WTC11 (cell line): ENCODE measurements at regions not wholly inside any gene's neighbourhood (a gene's known extent, or its start where the extent isn't known, plus 50 kb on each side); places are given as distances from the start of the nearest gene placed in this dataset.

Experiments used
- ESRRA ChIP-seq: sonication (generic); formaldehyde crosslinking; IDR thresholded peaks from 2 replicates; pipeline ENCODE4 v1.8.1; 2022; ENCODE audit warnings: mild to moderate bottlenecking, missing genetic modification reagents, borderline replicate concordance
- GABPB1 ChIP-seq: sonication (generic); formaldehyde crosslinking; IDR thresholded peaks from 2 replicates; pipeline ENCODE4 v1.8.1; 2023; ENCODE audit warnings: mild to moderate bottlenecking, missing genetic modification reagents
- JUN ChIP-seq: sonication (generic); formaldehyde crosslinking; IDR thresholded peaks from 2 replicates; pipeline ENCODE4 v1.8.0; 2023; ENCODE audit warnings: mild to moderate bottlenecking, missing genetic modification reagents
- NFE2L1 ChIP-seq: sonication (generic); formaldehyde crosslinking; IDR thresholded peaks from 2 replicates; pipeline ENCODE4 v1.8.1; 2023; ENCODE audit warnings: missing genetic modification reagents
- NFYB ChIP-seq: sonication (generic); formaldehyde crosslinking; conservative IDR thresholded peaks from 2 replicates; pipeline ENCODE4 v1.8.0; 2022; ENCODE audit warnings: low read depth, missing genetic modification reagents
- NR3C1 ChIP-seq: sonication (generic); formaldehyde crosslinking; conservative IDR thresholded peaks from 2 replicates; pipeline ENCODE4 v1.8.1; 2023; ENCODE audit warnings: low read depth, mild to moderate bottlenecking, missing genetic modification reagents
- SP1 ChIP-seq: sonication (generic); formaldehyde crosslinking; conservative IDR thresholded peaks from 2 replicates; pipeline ENCODE4 v1.8.1; 2022; ENCODE audit warnings: missing genetic modification reagents
- TEAD4 ChIP-seq: sonication (generic); formaldehyde crosslinking; IDR thresholded peaks from 2 replicates; pipeline ENCODE4 v1.8.0; 2022; ENCODE audit warnings: mild to moderate bottlenecking, missing genetic modification reagents
- TF ChIP-seq, protein P1 (sequence below): fragments of 200-600 bp; IDR thresholded peaks from 2 replicates; pipeline ENCODE4 v1.8.0; 2022; ENCODE audit warnings: antibody characterized with exemption
- TF ChIP-seq, protein P2 (sequence below): sonication (generic); formaldehyde crosslinking; IDR thresholded peaks from 2 replicates; pipeline ENCODE4 v1.8.0; 2022; ENCODE audit warnings: mild to moderate bottlenecking, missing genetic modification reagents
- TF ChIP-seq, protein P3 (sequence below): sonication (generic); formaldehyde crosslinking; IDR thresholded peaks from 2 replicates; pipeline ENCODE4 v1.8.1; 2023; ENCODE audit warnings: mild to moderate bottlenecking, missing genetic modification reagents, moderate library complexity
- TF ChIP-seq, protein P4 (sequence below): sonication (generic); formaldehyde crosslinking; IDR thresholded peaks from 2 replicates; pipeline ENCODE4 v1.8.0; 2022; ENCODE audit warnings: mild to moderate bottlenecking, missing genetic modification reagents
- TF ChIP-seq, protein P5 (sequence below): sonication (generic); formaldehyde crosslinking; IDR thresholded peaks from 2 replicates; pipeline ENCODE4 v1.8.0; 2022; ENCODE audit warnings: mild to moderate bottlenecking, missing genetic modification reagents
- TF ChIP-seq, protein P6 (sequence below): fragments of 250-450 bp; sonication (Bioruptor Pico); IDR thresholded peaks from 2 replicates; pipeline ENCODE4 v1.9.0; 2021; ENCODE audit warnings: mild to moderate bottlenecking, borderline replicate concordance

DNA sequence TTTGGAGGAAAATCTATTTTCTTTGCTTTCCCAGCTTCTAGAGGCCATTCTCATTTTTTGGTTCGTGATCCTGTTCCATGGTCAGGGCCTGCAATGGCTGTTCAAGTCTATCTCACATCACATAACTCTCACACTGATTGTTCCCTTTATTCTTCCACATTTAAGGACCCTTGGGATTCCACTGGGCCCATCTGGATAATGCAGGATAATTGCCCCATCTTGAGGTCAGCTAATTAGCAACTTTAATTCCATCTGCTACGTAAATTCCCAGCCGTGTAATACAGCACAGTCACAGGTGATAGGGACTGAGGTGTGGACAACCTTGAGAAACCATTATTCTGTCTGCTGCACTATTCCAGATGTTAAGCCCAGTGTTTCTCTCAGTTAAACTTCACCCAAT lies 311.6 kb upstream of the CNTN4 start:
- no peak for TF ChIP-seq ESRRA (CRISPR knock-in tag)
- TF ChIP-seq, protein P1, sequence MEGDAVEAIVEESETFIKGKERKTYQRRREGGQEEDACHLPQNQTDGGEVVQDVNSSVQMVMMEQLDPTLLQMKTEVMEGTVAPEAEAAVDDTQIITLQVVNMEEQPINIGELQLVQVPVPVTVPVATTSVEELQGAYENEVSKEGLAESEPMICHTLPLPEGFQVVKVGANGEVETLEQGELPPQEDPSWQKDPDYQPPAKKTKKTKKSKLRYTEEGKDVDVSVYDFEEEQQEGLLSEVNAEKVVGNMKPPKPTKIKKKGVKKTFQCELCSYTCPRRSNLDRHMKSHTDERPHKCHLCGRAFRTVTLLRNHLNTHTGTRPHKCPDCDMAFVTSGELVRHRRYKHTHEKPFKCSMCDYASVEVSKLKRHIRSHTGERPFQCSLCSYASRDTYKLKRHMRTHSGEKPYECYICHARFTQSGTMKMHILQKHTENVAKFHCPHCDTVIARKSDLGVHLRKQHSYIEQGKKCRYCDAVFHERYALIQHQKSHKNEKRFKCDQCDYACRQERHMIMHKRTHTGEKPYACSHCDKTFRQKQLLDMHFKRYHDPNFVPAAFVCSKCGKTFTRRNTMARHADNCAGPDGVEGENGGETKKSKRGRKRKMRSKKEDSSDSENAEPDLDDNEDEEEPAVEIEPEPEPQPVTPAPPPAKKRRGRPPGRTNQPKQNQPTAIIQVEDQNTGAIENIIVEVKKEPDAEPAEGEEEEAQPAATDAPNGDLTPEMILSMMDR = no peak
- TF ChIP-seq, protein P2, sequence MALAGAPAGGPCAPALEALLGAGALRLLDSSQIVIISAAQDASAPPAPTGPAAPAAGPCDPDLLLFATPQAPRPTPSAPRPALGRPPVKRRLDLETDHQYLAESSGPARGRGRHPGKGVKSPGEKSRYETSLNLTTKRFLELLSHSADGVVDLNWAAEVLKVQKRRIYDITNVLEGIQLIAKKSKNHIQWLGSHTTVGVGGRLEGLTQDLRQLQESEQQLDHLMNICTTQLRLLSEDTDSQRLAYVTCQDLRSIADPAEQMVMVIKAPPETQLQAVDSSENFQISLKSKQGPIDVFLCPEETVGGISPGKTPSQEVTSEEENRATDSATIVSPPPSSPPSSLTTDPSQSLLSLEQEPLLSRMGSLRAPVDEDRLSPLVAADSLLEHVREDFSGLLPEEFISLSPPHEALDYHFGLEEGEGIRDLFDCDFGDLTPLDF (CRISPR knock-in tag) = no peak
- no peak for TF ChIP-seq NR3C1 (CRISPR knock-in tag)
- no peak for TF ChIP-seq JUN (CRISPR knock-in tag)
- TF ChIP-seq, protein P3, sequence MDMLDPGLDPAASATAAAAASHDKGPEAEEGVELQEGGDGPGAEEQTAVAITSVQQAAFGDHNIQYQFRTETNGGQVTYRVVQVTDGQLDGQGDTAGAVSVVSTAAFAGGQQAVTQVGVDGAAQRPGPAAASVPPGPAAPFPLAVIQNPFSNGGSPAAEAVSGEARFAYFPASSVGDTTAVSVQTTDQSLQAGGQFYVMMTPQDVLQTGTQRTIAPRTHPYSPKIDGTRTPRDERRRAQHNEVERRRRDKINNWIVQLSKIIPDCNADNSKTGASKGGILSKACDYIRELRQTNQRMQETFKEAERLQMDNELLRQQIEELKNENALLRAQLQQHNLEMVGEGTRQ (CRISPR knock-in tag) = no peak
- TF ChIP-seq TEAD4 (CRISPR knock-in tag) = no peak
- TF ChIP-seq, protein P4, sequence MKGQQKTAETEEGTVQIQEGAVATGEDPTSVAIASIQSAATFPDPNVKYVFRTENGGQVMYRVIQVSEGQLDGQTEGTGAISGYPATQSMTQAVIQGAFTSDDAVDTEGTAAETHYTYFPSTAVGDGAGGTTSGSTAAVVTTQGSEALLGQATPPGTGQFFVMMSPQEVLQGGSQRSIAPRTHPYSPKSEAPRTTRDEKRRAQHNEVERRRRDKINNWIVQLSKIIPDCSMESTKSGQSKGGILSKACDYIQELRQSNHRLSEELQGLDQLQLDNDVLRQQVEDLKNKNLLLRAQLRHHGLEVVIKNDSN (CRISPR knock-in tag) = no peak
- no peak for TF ChIP-seq NFE2L1 (CRISPR knock-in tag)
- no peak for TF ChIP-seq SP1 (CRISPR knock-in tag)
- TF ChIP-seq, protein P5, sequence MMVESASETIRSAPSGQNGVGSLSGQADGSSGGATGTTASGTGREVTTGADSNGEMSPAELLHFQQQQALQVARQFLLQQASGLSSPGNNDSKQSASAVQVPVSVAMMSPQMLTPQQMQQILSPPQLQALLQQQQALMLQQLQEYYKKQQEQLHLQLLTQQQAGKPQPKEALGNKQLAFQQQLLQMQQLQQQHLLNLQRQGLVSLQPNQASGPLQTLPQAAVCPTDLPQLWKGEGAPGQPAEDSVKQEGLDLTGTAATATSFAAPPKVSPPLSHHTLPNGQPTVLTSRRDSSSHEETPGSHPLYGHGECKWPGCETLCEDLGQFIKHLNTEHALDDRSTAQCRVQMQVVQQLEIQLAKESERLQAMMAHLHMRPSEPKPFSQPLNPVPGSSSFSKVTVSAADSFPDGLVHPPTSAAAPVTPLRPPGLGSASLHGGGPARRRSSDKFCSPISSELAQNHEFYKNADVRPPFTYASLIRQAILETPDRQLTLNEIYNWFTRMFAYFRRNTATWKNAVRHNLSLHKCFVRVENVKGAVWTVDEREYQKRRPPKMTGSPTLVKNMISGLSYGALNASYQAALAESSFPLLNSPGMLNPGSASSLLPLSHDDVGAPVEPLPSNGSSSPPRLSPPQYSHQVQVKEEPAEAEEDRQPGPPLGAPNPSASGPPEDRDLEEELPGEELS (CRISPR knock-in tag) = no peak
- TF ChIP-seq, protein P6, sequence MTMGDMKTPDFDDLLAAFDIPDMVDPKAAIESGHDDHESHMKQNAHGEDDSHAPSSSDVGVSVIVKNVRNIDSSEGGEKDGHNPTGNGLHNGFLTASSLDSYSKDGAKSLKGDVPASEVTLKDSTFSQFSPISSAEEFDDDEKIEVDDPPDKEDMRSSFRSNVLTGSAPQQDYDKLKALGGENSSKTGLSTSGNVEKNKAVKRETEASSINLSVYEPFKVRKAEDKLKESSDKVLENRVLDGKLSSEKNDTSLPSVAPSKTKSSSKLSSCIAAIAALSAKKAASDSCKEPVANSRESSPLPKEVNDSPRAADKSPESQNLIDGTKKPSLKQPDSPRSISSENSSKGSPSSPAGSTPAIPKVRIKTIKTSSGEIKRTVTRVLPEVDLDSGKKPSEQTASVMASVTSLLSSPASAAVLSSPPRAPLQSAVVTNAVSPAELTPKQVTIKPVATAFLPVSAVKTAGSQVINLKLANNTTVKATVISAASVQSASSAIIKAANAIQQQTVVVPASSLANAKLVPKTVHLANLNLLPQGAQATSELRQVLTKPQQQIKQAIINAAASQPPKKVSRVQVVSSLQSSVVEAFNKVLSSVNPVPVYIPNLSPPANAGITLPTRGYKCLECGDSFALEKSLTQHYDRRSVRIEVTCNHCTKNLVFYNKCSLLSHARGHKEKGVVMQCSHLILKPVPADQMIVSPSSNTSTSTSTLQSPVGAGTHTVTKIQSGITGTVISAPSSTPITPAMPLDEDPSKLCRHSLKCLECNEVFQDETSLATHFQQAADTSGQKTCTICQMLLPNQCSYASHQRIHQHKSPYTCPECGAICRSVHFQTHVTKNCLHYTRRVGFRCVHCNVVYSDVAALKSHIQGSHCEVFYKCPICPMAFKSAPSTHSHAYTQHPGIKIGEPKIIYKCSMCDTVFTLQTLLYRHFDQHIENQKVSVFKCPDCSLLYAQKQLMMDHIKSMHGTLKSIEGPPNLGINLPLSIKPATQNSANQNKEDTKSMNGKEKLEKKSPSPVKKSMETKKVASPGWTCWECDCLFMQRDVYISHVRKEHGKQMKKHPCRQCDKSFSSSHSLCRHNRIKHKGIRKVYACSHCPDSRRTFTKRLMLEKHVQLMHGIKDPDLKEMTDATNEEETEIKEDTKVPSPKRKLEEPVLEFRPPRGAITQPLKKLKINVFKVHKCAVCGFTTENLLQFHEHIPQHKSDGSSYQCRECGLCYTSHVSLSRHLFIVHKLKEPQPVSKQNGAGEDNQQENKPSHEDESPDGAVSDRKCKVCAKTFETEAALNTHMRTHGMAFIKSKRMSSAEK = no peak
- no peak for TF ChIP-seq NFYB (CRISPR knock-in tag)
- TF ChIP-seq GABPB1 = no peak
